Hepatocyte (in vitro differentiated cells): ENCODE measurements at regions not wholly inside any gene's neighbourhood (a gene's known extent, or its start where the extent isn't known, plus 50 kb on each side); places are given as distances from the start of the nearest gene placed in this dataset.

ENCODE experiments used
- EZH2phosphoT487 ChIP-seq: fragments of 200-600 bp; sonication (generic); IDR thresholded peaks from one replicate; pipeline ENCODE4 v1.6.1; 2018; ENCODE audit warnings: antibody characterized with exemption, mild to moderate bottlenecking, low read depth, moderate library complexity; ENCODE audit not compliant: unreplicated experiment, severe bottlenecking
- TF ChIP-seq, protein P1 (sequence below): fragments of 200-600 bp; sonication (generic); IDR thresholded peaks from 2 replicates; pipeline ENCODE4 v1.5.1; 2016; ENCODE audit warnings: antibody characterized with exemption, mild to moderate bottlenecking; ENCODE audit not compliant: poor library complexity

GRCh38 chrX:153238361-153238760 lies 59.3 kb downstream of the MAGEA1 start:
- TF ChIP-seq, protein P1, sequence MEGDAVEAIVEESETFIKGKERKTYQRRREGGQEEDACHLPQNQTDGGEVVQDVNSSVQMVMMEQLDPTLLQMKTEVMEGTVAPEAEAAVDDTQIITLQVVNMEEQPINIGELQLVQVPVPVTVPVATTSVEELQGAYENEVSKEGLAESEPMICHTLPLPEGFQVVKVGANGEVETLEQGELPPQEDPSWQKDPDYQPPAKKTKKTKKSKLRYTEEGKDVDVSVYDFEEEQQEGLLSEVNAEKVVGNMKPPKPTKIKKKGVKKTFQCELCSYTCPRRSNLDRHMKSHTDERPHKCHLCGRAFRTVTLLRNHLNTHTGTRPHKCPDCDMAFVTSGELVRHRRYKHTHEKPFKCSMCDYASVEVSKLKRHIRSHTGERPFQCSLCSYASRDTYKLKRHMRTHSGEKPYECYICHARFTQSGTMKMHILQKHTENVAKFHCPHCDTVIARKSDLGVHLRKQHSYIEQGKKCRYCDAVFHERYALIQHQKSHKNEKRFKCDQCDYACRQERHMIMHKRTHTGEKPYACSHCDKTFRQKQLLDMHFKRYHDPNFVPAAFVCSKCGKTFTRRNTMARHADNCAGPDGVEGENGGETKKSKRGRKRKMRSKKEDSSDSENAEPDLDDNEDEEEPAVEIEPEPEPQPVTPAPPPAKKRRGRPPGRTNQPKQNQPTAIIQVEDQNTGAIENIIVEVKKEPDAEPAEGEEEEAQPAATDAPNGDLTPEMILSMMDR: no peak
- no peak for TF ChIP-seq EZH2phosphoT487
